K562 (cell line): ENCODE measurements at regions not wholly inside any gene's neighbourhood (a gene's known extent, or its start where the extent isn't known, plus 50 kb on each side); places are given as distances from the start of the nearest gene placed in this dataset.

ENCODE experiments used
- ATAC-seq: fragments of 200-7000 bp; cut with Tn5 transposase; 3 replicates; pipeline ENCODE4 v1.9.1; 2020; ENCODE audit warnings: moderate library complexity
- BruUV-seq: library from RNA; stranded (reverse); fragments of 400-500 nt; replicated peaks from 2 replicates; lab custom pipeline; 2021; lab: Mats Ljungman, UMichigan
- CTCF ChIA-PET: fragments of 300-600 bp; formaldehyde crosslinking; extraction: SDS; loops from one replicate; lab custom pipeline; 2021; ENCODE audit warnings: low intra/inter-chr PET ratio; lab: Yijun Ruan, JAX
- POLR2A ChIA-PET: fragments of 300-600, 350-650 bp; sonication (Branson Sonifier 250); formaldehyde crosslinking; extraction: SDS; loops from one replicate; lab custom pipeline; 2021; ENCODE audit warnings: antibody characterized with exemption, inconsistent platforms; lab: Yijun Ruan, JAX
- DNase-seq, 4 experiments: peaks; one replicate each; pipeline versions ENCODE4 v3.0.0 to v3.0.0-alpha.2; 2011 to 2018; ENCODE audit warnings: low spot score in 3 of 4, mixed read lengths in 3 of 4; ENCODE audit errors: extremely low read depth in 1 of 4
- FAIRE-seq: peaks from 2 replicates; lab custom pipeline; 2011; peaks lifted over from hg19 to GRCh38; lab: Jason Lieb, UNC
- H2AFZ ChIP-seq: 2 replicates; pipeline ENCODE4 v1.6.0; 2011; ENCODE audit warnings: low read depth, low read length, control low read depth, inconsistent platforms
- H3K27ac ChIP-seq: fragments of 200-600 bp; 3 replicates; pipeline ENCODE4 v1.8.0; 2011; ENCODE audit warnings: low read depth, mild to moderate bottlenecking, control low read depth, inconsistent platforms, low read length, moderate library complexity, mixed read lengths; ENCODE audit errors: extremely low read depth
- H3K27me3 ChIP-seq, 2 experiments: fragments of 300-600 bp in 1 of 2; 2 replicates in 1 of 2; 3 replicates in 1 of 2; pipeline versions ENCODE4 v1.6.0 to v1.8.0; 2011; ENCODE audit warnings: inconsistent platforms in 2 of 2, low read length in 2 of 2, mild to moderate bottlenecking in 1 of 2, mixed read lengths in 1 of 2, moderate library complexity in 1 of 2; ENCODE audit not compliant: control insufficient read depth in 2 of 2, insufficient read depth in 2 of 2
- H3K36me3 ChIP-seq: fragments of 300-600 bp; 3 replicates; pipeline ENCODE4 v1.8.0; 2011; ENCODE audit warnings: mild to moderate bottlenecking, low read length, inconsistent platforms; ENCODE audit not compliant: control insufficient read depth, insufficient read depth
- H3K4me1 ChIP-seq, 2 experiments: fragments of 200-600 bp in 1 of 2; replicated peaks in 1 of 2; 2 replicates in 1 of 2; 3 replicates in 1 of 2; pipeline versions ENCODE4 v1.5.1 to v1.8.0; 2011; ENCODE audit warnings: inconsistent platforms in 2 of 2, low read length in 2 of 2, mild to moderate bottlenecking in 1 of 2, mixed read lengths in 1 of 2, moderate library complexity in 1 of 2; ENCODE audit not compliant: control insufficient read depth in 2 of 2, insufficient read depth in 2 of 2
- H3K4me2 ChIP-seq: 2 replicates; pipeline ENCODE4 v1.6.1; 2011; ENCODE audit warnings: low read length, control low read depth, inconsistent platforms, mixed read lengths; ENCODE audit not compliant: insufficient read depth
- H3K4me3 ChIP-seq: fragments of 200-600 bp; sonication (generic), shearing (Covaris generic); 2 replicates; pipeline ENCODE4 v1.5.1; 2016; ENCODE audit warnings: control low read depth, inconsistent platforms
- H3K79me2 ChIP-seq: fragments of 200-600 bp; 3 replicates; pipeline ENCODE4 v1.8.0; 2011; ENCODE audit warnings: low read length, inconsistent platforms; ENCODE audit not compliant: control insufficient read depth, insufficient read depth
- H3K9ac ChIP-seq, 2 experiments: 2 replicates each; pipeline versions ENCODE4 v1.6.0 to v1.6.1; 2011; ENCODE audit warnings: low read depth in 2 of 2, low read length in 2 of 2, control low read depth in 1 of 2, inconsistent platforms in 1 of 2, mild to moderate bottlenecking in 1 of 2, mixed read lengths in 1 of 2; ENCODE audit not compliant: insufficient read depth in 1 of 2
- H3K9me1 ChIP-seq: one replicate; pipeline ENCODE4 v1.6.0; 2011; ENCODE audit warnings: inconsistent platforms, mild to moderate bottlenecking, low read length, moderate library complexity; ENCODE audit not compliant: control insufficient read depth, insufficient read depth
- H3K9me3 ChIP-seq: replicated peaks from 2 replicates; pipeline ENCODE4 v1.5.1; 2011; ENCODE audit warnings: low read depth, low read length, inconsistent platforms; ENCODE audit not compliant: control insufficient read depth, insufficient read depth
- H4K20me1 ChIP-seq: replicated peaks from 2 replicates; pipeline ENCODE4 v1.6.1; 2011; ENCODE audit warnings: low read length, inconsistent platforms, mixed read lengths; ENCODE audit not compliant: control insufficient read depth, insufficient read depth
- CBFA2T2 ChIP-seq: fragments of 450-650 bp; conservative IDR thresholded peaks from 2 replicates; pipeline ENCODE4 v1.6.1; 2017; ENCODE audit warnings: mild to moderate bottlenecking
- ILK ChIP-seq: fragments of 450-650 bp; IDR thresholded peaks from 2 replicates; pipeline ENCODE4 v1.6.1; 2016; ENCODE audit warnings: missing genetic modification characterization, low read depth, mild to moderate bottlenecking, missing compliant biosample characterization, moderate library complexity, borderline replicate concordance
- RAD21 ChIP-seq, 2 experiments: fragments of 250-450 bp in 1 of 2; fragments of 450-650 bp in 1 of 2; sonication (Bioruptor Pico) in 1 of 2; formaldehyde crosslinking in 1 of 2; IDR thresholded peaks in 1 of 2; conservative IDR thresholded peaks in 1 of 2; 2 replicates each; pipeline versions ENCODE4 v1.4.0 to v1.8.0; 2020 to 2022; ENCODE audit warnings: mild to moderate bottlenecking in 2 of 2, moderate library complexity in 1 of 2
- ZBTB43 ChIP-seq: sonication (generic); formaldehyde crosslinking; IDR thresholded peaks from 2 replicates; pipeline ENCODE4 v1.8.0; 2023; ENCODE audit warnings: mild to moderate bottlenecking, missing genetic modification reagents
- ZNF639 ChIP-seq, 2 experiments: fragments of 200-800 bp in 1 of 2; sonication (Bioruptor generic) in 1 of 2; sonication (generic) in 1 of 2; formaldehyde crosslinking in 1 of 2; IDR thresholded peaks in 1 of 2; conservative IDR thresholded peaks in 1 of 2; 2 replicates each; pipeline versions ENCODE4 v1.5.0 to v1.6.1; 2016 to 2020; ENCODE audit warnings: missing compliant biosample characterization in 1 of 2, missing genetic modification characterization in 1 of 2, missing genetic modification reagents in 1 of 2
- WGBS: fragments of 100-300 bp; shearing (Covaris generic); methylation state at CpG from one replicate; pipeline ENCODE4 v1.1.6; 2016; ENCODE audit warnings: low coverage, mixed read lengths; ENCODE audit not compliant: insufficient coverage; ENCODE audit errors: missing lambda C conversion rate; 5-methylcytosine and 5-hydroxymethylcytosine counted together
- in situ Hi-C: fragments of 300-500 bp; cut with MboI; formaldehyde crosslinking; loops from 4 replicates; pipeline ENCODE4 v1.15.0; 2018; ENCODE audit warnings: inconsistent platforms, mixed read lengths
- intact Hi-C: fragments of 100-400 bp; cut with micrococcal nuclease; formaldehyde crosslinking; loops from 2 replicates; pipeline ENCODE4 v1.14.2; 2022
- TF ChIP-seq, protein P1 (sequence below): sonication (generic); formaldehyde crosslinking; IDR thresholded peaks from 2 replicates; pipeline ENCODE4 v1.8.0; 2022; ENCODE audit warnings: mild to moderate bottlenecking, missing genetic modification reagents

GRCh38 chr2:234841321-234842015 lies 110.3 kb upstream of the SH3BP4 start:
- TF ChIP-seq ZBTB43 (CRISPR knock-in tag) (no peak), RAD21 (CRISPR knock-in tag; conservative IDR thresholded peaks at IDR 0.05 in 1 of 2, IDR thresholded peaks at IDR 0.05 in 1 of 2) (no peak), CBFA2T2 (no peak), ZNF639 (CRISPR knock-in tag; conservative IDR thresholded peaks at IDR 0.05 in 1 of 2, IDR thresholded peaks at IDR 0.05 in 1 of 2) (no peak), ILK (no peak)
- TF ChIP-seq, protein P1, sequence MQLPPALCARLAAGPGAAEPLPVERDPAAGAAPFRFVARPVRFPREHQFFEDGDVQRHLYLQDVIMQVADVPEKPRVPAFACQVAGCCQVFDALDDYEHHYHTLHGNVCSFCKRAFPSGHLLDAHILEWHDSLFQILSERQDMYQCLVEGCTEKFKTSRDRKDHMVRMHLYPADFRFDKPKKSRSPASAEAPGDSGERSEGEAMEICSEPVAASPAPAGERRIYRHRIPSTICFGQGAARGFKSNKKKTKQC (CRISPR knock-in tag) = no peak
- H3K36me3 ChIP-seq = no peaks in the 10 kb centered on the region
- intact Hi-C loops (no loop called here), in situ Hi-C loops (no loop called here)
- no peaks in the 10 kb centered on the region for H3K9me1 ChIP-seq
- H3K4me2 ChIP-seq = no peak overlapping the region
- no peak overlapping the region for H3K4me3 ChIP-seq
- WGBS = 0% methylated on average over 3 of the region's 6 CpGs
- no peaks in the 10 kb centered on the region for H3K9me3 ChIP-seq
- POLR2A ChIA-PET = interaction anchor here (0.5 kb wide), 1 partner anchor 161 kb away, joined by 3 read pairs; no protein-coding TSS in a partner anchor
- FAIRE-seq = no peak
- no peak for ATAC-seq
- no peak for DNase-seq
- BruUV-seq = no TSS peak
- peaks cover 0 to under 1% of the 10 kb centered on the region in 2 experiments; a peak in 1 of 5 replicates for H3K27me3 ChIP-seq
- H3K9ac ChIP-seq = no peak overlapping the region
- no peak overlapping the region for H2AFZ ChIP-seq
- H4K20me1 ChIP-seq = no peaks in the 10 kb centered on the region
- H3K4me1 ChIP-seq = no peaks in the 10 kb centered on the region
- no peaks in the 10 kb centered on the region for H3K79me2 ChIP-seq
- CTCF ChIA-PET = no interaction called here
- no peak overlapping the region for H3K27ac ChIP-seq
